HuH-7 (cell line): ENCODE measurements at regions not wholly inside any gene's neighbourhood (a gene's known extent, or its start where the extent isn't known, plus 50 kb on each side); places are given as distances from the start of the nearest gene placed in this dataset.

Experiments used
- DNase-seq: peaks from one replicate; pipeline ENCODE4 v3.0.0; 2011; ENCODE audit warnings: low spot score

DNA sequence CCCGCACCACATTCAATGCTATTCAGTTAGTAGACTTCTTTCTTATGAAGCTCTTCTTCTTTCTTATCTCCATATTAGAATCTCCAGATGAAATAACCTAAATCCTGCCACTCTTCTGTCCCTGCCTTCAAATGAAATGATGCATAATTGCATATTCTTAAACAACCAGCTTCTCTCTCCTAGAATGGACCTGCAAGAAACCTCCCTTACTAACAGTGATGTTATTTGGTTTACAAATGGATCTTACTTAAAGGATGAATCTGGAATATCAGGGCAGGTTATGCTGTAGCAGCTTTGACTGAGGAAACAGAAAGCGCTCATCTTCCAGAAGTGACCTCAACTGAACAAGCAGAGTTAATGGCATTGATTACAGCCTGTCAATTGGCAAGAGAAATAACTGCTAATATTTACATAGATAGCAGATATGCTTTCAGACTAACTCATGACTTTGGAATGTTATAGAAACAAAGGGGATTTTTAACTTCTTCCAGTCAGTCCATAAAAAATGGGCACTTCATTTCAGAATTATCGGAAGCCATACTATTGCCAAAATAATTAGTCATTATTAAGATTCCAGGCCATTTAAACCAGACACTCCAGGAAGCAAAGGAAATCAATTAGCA, 755.7 kb upstream of the HS6ST1 start:
- no peak for DNase-seq

DNA sequence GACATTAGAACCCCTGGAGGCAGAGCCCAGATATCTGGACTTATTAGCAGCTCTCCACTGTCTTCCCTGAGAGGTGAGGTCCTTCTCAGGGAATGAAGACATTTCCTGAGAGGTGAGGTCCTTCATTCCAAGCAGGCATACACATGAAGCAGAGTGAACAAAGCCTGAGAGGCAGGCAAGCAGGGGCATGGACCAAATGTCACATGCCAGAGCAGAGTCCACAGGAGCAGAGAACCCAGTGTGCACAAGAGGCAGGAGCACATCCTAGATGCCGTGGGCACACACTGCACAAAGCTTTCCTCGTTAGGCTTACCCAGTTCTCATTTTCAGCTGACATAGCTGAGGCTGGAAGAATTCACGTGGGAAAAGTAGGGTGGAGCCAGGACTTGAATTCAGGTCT, 759.9 kb upstream of the HS6ST1 start:
- DNase-seq, result no peak

DNA sequence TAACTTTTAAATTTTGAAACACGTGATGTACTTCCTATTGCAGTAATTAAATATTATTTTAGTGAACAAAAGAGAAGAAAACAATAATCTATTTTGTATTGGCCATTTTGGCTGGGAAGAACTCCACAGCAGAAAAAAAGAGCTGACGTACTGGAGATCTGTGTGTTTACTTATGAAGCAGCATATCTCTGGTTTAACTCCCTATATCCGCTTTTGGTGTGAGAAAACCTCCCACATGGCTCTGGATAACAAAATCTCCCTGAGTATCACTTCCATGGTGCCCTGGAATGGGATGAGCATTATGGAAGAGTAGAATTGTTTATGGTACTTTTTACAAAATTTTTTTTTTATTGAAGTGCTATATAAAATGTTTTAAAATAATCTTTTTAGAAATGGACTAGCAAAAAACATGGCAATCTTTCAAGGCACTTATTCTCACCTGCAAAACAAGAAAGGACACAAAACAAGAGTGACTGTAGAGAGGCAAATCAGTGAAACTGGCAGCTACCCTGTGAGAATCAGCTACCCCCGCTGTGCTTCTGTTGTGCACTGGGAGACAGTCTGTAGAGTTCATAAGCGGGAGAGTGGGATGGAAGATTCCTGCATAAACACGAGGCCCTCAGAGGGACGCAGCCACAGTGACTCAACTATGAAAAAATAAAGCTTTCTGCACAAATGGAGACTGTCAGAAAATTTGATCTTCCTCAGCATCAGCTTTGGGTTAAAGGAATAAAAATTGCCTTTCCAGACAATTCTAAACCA, 762.2 kb upstream of the HS6ST1 start:
- no peak for DNase-seq

DNA sequence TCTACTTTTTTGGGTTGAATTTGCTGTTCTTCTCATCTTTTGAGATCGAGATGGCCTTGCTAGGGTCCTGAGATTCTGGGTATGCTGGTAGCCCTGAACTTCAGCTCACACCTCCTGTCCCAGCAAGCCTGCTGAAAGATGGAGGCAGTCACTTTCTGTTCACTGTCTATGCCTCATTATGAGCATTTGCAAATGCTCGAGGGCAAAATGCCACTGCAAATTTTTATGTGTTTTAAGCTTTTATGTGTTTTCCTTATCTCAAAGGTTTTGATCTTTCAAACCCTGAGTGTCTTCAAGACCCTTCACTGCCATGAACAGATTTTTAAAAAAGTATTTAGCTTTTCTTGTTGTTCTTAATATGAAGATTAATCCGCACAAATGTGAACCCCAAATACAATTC, 766.7 kb upstream of the HS6ST1 start:
- DNase-seq, result no peak

DNA sequence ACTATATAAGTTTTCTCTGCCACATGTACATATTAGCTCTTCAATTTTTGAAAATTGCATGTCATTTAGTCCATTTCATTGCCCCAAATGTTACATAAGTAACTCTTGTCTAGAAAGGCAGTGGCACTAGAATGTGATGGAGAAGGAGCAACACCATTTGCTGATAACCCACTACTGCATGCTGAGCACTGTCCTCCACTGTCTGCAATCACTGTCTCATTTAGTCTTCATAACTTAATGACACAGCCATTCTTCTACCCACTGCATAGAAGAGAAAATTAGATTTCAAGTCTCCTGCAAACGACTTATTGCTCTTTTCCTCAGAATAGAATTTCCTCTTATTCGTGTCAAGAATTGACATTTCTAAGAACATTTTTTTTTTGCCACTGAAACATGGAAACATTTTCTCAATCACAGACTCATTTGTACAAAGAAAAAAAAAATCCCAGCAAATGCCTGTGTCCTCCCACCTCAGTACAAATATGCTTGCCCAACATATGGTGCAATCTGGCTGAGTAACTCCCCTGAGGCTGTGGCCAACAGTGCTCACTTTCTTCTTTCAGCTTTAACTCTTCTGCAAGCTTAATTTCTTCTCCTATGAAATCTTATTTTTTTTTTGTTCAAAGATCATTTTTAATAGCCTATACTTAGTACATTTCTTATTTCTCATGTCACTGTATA, 768.6 kb upstream of the HS6ST1 start:
- no peak for DNase-seq

DNA sequence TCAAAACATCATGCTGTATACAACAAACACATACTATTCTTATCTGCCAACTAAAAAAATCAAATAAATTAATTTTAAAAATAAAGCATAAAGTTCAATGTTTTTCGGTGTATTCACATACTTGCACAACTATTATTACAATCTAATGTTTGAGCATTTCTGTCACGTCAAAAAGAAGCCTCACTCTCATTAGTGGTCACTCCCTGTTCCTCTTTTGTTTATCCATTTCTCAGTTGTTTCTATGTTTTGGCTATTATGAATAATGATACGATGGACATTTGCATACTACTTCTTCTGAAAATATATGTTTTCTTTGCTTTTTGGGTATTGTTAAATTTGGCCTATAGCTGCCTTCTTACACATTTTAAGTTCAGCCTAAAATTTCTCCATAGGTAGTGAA, 773.0 kb upstream of the HS6ST1 start:
- DNase-seq, result no peak

DNA sequence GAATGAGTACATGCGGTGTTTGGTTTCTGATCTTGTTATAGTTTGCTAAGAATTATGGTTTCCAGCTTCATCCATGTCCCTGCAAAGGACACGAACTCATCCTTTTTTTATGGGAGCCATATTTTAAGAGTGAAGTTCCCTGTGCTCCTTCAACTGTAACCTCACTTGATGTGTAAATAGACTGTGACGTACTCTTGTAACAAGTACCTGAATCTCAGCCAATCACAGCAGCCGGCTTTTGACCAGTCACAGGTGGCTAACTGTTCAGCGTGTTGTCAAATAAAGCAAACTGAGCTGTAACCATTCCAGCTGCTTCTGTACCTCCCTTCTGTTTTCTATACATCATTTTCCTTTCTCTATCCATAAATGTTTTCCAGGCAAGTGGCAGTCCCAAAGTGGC, 774.3 kb upstream of the HS6ST1 start:
- no peak for DNase-seq

DNA sequence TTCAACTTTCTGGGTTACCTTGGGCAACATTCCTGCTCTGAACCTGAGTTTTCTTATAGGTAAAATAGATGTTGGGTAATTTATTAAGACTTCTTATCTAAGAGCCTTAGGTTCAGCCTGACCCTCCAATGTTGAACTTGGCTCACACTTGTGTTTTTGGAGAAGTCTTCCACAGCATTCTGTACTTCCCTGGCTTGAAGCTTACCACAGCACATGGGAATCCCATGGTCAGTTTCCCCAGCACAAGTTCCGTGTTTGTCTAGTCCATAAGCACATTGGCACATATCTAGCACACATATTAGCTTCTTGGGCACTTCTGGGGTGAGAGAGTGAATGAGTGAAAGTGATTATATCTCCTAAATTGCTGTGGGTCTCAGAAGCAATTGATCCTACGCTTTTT, 782.5 kb upstream of the HS6ST1 start:
- DNase-seq, result no peak

DNA sequence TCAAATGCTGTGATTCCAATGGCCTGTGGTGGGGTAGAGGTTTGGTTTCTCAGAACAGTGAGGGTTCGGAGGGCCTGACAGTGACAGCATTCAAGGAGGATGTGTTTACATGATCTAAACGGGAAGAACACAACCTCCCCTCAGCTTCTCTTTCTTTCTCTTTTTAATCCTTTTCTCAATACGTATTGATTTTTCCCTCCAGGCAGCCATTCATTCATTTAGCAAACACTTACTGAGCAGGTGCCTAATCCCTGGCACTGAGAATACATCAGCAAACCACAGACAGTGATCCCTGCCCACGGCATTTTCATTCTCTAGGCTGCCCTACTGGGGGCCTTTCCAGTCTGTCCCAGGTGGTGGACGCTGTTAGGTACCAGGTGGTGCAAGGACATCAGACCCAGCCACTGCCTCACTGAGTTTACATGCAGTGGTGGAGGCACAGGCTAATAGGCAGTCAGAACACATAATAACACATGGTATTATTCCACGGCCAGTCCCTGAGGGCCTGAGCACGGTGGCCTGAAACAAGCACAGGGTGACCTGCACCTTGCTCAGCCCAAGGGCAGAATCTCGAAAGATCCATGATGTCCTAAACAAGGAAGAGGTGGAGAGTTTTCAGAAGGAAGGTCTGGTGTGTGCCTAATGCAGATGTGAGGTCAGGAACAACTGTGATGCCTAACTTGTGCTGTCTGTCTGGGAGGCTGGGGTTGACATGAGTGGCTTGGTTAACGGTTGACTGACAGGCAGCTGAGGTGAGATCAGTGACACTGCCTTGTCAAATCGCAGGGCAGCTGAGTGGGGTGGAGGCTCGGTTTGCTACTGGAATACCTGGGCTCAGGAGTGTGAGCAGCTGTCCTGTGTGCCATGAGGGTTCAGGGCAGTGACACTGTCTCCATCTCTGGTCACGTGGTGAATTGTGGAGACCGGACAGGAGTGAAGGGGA, 785.5 kb upstream of the HS6ST1 start:
- DNase-seq, result no peak

DNA sequence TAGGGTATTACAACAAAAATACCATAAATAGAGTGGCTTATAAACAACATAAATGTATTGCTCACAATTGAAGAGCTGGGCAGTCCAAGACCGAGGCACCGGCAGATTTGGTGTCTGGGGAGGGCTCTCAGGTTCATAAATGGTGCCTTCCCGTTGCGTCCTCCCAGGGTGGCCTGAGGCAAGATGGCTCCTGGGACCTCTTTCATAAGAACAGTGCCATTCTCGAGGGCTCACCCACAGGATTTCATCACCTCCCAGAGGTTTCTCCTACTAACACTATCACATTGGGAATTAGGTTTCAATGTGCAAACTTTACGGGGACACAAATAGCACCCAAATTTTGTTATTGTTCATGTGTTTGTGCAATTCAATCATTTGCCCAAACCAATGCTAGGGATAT, 793.5 kb upstream of the HS6ST1 start:
- no peak for DNase-seq

DNA sequence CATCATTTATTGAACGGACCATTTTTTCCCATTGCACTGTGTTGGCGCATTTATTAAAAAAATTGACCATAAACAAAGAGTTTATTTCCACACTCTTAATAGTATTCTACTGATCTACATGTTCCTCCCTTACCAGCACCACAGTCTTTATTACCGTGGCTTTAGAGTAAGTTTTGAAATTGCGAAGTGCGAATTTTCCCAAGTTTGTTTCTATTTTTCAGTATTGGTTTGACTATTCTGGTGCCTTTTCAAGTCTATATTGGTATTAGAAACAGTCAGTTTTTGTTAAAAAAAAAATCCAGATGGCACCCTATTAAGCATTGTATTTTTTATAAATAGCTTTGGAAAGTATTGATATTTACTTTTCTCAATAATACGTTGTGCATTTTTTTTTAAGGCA, 795.1 kb upstream of the HS6ST1 start:
- no peak for DNase-seq

DNA sequence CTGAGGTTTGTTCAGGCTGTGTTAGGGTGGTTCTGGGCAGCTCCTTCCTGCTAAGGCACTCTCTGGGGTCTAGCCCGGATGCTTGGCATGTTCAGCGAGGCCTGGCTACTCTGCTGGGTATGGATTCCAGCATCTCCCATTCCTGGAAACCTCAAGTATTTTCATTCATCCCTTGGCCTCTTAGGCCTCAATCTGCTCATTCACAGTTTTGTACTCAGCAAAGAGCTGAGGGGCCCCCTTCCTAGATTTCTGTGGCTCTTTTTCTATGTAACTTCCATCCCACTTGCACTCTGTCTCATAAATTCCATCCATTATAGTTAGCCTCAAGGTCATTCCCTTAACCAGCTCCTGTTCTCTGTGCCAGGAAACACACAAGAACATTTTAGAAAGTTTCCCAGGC, 798.8 kb upstream of the HS6ST1 start:
- DNase-seq, result no peak

DNA sequence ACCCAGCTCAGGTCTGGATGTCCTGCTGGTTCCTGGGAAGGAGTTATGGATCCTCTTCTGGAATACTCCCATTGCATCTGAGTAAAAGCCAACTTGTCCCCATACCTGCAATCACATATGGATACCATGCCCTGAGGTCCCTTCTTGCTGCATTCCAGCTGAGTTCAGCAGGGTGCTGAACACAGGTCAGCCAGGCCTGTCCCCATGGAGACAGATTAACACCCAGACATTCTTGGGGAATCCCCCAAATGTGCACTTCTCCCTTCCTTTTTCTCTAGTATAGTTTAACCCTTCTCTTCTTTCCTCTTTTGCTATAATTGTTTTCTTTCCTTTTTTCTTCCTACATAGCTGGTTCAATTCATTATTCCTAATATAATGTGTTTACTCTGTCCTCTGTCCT, 799.6 kb upstream of the HS6ST1 start:
- no peak for DNase-seq

DNA sequence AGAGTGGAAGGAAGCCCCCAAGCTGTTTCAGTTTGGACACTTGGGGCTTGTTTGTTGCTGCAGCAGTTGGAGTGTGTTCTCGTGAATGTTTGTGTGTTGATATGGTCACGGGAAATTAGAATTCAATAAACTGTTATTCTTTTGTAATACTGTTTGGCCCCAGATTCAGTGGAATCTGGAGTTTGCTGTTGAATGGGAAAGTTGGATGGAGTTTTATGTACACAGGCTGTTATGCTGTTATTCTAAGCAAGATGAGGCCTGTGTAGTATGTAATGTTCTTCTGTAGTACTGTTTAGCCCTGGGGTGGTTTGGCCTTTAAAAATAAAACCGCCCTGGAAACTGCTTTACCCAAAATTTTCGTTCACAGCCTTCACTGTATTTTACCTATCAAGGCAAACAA, 810.4 kb upstream of the HS6ST1 start:
- DNase-seq, result no peak

DNA sequence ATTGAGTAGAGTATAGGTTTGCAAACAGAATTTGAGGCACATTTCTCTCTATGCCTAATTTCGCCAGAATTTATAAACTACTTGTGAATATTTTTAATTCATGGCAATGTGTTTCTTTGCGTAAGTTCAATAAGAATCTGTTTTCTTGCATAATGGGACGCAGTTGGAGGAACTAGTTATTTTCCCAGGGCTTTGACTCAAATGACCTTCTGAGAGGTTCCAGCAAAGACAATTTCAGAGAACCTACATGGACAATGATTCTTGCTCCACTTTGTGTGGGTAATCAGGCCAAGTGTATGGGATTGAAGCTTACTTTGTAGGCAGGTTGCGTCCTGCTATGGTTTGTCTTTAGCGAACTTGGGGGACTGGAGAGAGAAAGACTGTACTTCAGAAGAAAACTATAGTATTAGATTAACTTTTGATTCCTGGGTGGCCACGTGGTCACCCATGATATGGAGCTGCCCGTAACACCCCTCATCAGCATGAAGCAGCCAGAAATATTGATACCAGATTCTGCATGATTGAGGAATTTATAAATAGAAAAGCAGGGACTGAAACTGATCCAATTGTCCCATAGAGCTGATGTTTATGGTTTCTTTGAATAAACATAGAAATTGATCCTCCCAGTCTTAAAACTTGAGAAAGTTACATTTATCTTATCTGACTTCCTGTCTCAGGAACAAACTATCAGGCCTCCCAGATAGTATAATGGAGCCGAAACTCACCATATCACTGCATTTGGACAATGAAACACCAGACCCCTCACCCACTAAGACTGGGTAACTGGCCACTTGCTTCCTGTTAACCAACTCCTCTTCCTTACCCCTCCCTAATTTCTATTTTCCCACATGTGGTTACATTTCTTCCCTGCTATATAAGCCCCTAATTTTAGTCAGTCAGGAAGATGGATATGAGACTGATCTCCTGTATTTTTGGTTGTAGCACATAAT, 815.3 kb upstream of the HS6ST1 start:
- DNase-seq, result no peak

DNA sequence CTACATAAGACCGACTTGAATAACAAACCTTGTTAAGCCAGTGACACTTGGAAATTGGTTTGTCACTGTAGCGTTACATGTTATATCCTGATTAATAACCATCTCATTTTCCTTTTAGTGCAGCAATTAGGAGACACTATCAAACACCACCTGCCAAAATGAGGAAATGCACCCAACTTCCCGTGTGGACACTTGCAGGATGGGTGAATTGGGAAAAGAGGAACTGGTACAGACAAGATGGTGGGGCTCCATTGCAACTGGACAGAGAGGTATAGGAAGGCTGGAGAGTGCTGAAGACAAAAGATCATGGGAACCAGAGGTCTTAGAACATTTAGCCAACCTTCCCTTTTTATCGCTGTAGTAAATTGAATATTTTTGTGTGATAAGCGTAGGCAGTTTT, 816.3 kb upstream of the HS6ST1 start:
- no peak for DNase-seq

DNA sequence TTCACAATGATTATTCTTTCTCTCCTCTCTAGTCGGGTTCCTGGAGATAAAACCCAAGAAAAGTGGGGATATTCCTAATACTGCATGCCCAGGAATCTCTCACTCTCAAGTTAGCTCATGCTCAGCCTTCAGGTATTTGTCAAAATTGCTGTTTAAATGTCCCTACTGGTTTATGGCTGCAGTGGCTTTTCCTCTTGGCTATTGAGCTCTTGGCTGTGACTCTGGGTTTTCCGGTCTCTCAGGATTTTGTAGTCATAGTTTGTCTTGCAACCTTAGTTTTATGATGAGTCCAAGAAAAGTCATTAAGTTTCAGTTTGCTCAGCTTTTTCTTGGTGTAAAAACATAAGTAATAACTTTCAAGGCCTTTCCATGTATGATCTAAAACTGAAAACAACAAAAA, 820.7 kb upstream of the HS6ST1 start:
- no peak for DNase-seq

DNA sequence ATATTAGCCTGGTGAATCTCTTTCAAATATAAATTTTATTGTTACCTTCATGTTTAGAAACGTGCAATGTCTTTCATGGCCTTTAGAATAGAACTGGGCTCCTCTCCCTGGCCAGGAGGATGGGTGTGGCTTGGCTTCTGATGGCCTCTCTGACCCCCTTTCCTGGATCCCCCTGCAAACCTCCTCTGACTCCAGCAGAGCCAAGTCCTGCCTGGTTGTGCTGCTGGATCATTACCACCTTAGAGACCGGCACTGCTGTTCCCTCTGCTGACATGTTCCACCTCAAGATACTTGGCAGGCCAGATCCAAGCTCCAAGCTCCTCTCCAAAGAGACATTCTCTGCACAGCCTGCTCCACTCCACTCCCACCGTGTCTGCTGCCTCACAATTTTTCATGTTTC, 823.8 kb upstream of the HS6ST1 start:
- DNase-seq, result no peak

DNA sequence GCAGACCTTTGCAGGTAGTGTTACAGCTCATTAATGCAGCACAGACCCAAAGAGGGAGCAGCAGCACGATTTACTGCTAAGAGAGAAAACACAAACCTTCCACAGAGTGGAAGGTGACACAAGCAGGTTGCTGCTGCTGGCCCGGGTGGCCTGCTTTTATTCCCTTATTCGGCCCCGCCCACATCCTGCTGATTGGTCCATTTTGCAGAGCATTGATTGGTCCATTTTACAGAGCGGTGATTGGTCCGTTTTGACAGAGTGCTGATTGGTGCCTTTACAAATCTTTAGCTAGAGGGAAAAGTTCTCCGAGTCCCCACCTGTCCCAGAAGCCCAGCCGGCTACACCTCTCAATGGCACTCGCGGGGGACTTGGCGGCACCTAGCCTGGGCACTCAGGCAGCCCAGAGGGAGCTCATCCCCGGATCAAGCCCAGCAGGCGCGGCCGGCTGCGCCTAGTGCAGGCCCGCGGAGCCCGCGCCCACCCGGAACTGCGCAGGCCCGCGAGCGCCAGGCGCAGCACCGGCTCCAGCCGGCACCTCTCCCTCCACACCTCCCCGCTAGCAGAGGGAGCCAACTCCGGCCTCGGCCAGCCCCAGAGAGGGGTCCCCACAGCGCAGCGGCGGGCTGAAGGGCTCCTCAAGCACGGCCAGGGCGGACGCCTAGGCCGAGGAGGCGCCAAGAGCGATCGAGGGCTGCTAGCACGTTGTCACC, 825.6 kb upstream of the HS6ST1 start:
- DNase-seq, result no peak

DNA sequence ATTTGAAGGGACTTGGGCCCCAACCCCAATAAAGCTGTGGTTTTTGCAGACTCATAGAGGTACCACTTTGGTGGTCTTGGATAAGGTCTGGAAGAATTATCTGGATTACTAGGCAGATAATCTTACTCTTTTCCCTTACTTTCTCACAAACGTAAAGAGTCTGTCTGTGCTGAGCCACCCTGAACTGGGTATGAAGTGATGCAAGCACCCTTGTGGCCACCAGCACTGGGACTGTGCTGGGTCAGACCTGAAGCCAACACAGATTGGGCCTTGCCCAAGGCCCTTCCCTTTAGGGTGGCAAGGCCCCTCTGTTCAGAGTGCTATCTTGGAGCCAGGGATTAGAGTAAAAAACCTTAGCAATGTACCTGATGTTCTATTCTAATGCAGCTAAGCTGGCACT, 827.0 kb upstream of the RAB6C start:
- no peak for DNase-seq

DNA sequence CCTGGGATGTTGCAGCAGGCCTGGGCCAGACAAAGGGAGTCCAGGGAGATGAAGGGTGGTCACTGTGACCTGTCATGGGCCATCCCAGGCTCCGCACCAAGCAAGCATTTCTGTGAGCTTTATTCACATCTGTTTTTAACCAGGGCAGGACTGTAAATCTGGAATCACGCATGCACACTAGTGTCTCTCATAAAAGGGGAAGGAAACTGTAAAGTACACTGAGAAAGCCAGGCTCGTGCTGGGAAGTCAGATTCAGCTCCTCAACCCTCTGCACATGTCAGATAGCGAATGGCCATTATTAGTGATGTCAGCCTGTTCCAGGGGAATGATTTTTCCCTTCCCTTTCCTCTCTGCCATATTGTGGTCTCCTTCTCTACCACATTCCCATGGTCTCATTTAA, 818.6 kb upstream of the RAB6C start:
- no peak for DNase-seq
